Keratinocyte (primary cell): ENCODE measurements at regions not wholly inside any gene's neighbourhood (a gene's known extent, or its start where the extent isn't known, plus 50 kb on each side); places are given as distances from the start of the nearest gene placed in this dataset.

Source experiments
- DNase-seq: peaks from one replicate; pipeline ENCODE4 v3.0.0-alpha.2; 2011; ENCODE audit warnings: low read depth, missing footprints, low spot score
- FAIRE-seq: peaks from 2 replicates; lab custom pipeline; 2011; peaks lifted over from hg19 to GRCh38; lab: Jason Lieb, UNC
- H2AFZ ChIP-seq: 2 replicates; pipeline ENCODE4 v1.6.0; 2012; ENCODE audit warnings: low read length, control low read depth, inconsistent platforms; ENCODE audit not compliant: control insufficient read depth
- H3K27ac ChIP-seq: 2 replicates; pipeline ENCODE4 v1.5.1; 2011; ENCODE audit warnings: low read length; ENCODE audit not compliant: control insufficient read depth, insufficient read depth
- H3K27me3 ChIP-seq: 3 replicates; pipeline ENCODE4 v1.6.0; 2011; ENCODE audit warnings: low read length; ENCODE audit not compliant: control insufficient read depth, insufficient read depth; ENCODE audit errors: extremely low read depth
- H3K36me3 ChIP-seq, 2 experiments: 2 replicates in 1 of 2; 3 replicates in 1 of 2; pipeline ENCODE4 v1.5.1; 2011; ENCODE audit warnings: low read length in 2 of 2, mild to moderate bottlenecking in 1 of 2; ENCODE audit not compliant: control insufficient read depth in 2 of 2, insufficient read depth in 2 of 2; ENCODE audit errors: extremely low read depth in 1 of 2
- H3K4me1 ChIP-seq: 3 replicates; pipeline ENCODE4 v1.5.1; 2011; ENCODE audit warnings: low read length; ENCODE audit not compliant: control insufficient read depth, insufficient read depth; ENCODE audit errors: extremely low read depth
- H3K4me2 ChIP-seq: 3 replicates; pipeline ENCODE4 v1.6.0; 2011; ENCODE audit warnings: low read depth, low read length; ENCODE audit not compliant: control insufficient read depth, insufficient read depth; ENCODE audit errors: extremely low read depth
- H3K4me3 ChIP-seq, 3 experiments: fragments of 200-600 bp in 1 of 3; sonication (generic) in 1 of 3; 2 replicates in 2 of 3; 3 replicates in 1 of 3; pipeline ENCODE4 v1.5.1; 2011 to 2016; ENCODE audit warnings: low read length in 3 of 3, mild to moderate bottlenecking in 3 of 3, control low read depth in 2 of 3, inconsistent platforms in 1 of 3, low read depth in 1 of 3, mixed read lengths in 1 of 3, mixed run types in 1 of 3, moderate library complexity in 1 of 3; ENCODE audit not compliant: control insufficient read depth in 2 of 3, insufficient read depth in 2 of 3; ENCODE audit errors: extremely low read depth in 1 of 3
- H3K79me2 ChIP-seq: 2 replicates; pipeline ENCODE4 v1.6.0; 2012; ENCODE audit warnings: low read length; ENCODE audit not compliant: control insufficient read depth, insufficient read depth
- H3K9ac ChIP-seq: 3 replicates; pipeline ENCODE4 v1.6.0; 2011; ENCODE audit warnings: low read length; ENCODE audit not compliant: control insufficient read depth, insufficient read depth; ENCODE audit errors: extremely low read depth
- H3K9me1 ChIP-seq: 3 replicates; pipeline ENCODE4 v1.6.0; 2011; ENCODE audit warnings: low read length; ENCODE audit not compliant: control insufficient read depth, insufficient read depth; ENCODE audit errors: extremely low read depth
- H3K9me3 ChIP-seq: 2 replicates; pipeline ENCODE4 v1.5.1; 2012; ENCODE audit warnings: low read depth, low read length; ENCODE audit not compliant: control insufficient read depth
- H4K20me1 ChIP-seq: 3 replicates; pipeline ENCODE4 v1.6.0; 2011; ENCODE audit warnings: low read length; ENCODE audit not compliant: control insufficient read depth, insufficient read depth; ENCODE audit errors: extremely low read depth
- EZH2 ChIP-seq: IDR thresholded peaks from one replicate; pipeline ENCODE4 v1.6.1; 2012; ENCODE audit warnings: inconsistent platforms, mild to moderate bottlenecking, low read length, moderate library complexity
- dilution Hi-C: fragments of 300-500 bp; cut with MboI; formaldehyde crosslinking; loops from one replicate; pipeline ENCODE4 v1.7.0; 2020; ENCODE audit warnings: low sequenced_read_pairs; ENCODE audit not compliant: extremely low pct_ligation_motif_present
- TF ChIP-seq, protein P1 (sequence below), 3 experiments: IDR thresholded peaks in 1 of 3; conservative IDR thresholded peaks in 1 of 3; optimal IDR thresholded peaks in 1 of 3; 2 replicates in 2 of 3; 3 replicates in 1 of 3; pipeline versions ENCODE3 to v1.5.1; 2011; ENCODE audit warnings: low read length in 3 of 3, mild to moderate bottlenecking in 3 of 3, moderate library complexity in 2 of 3, control low read depth in 1 of 3, inconsistent platforms in 1 of 3; ENCODE audit not compliant: insufficient read depth in 2 of 3; ENCODE audit errors: extremely low read depth in 1 of 3

GRCh38 chr1:4164965-4165364 lies 264.9 kb upstream of the C1orf174 start:
- Histone ChIP-seq H3K4me3 (no peak overlapping the region), H3K36me3 (no peaks in the 10 kb centered on the region), H3K79me2 (no peaks in the 10 kb centered on the region), H3K27ac (no peak overlapping the region), H3K9ac (no peak overlapping the region), H4K20me1 (no peaks in the 10 kb centered on the region), H3K4me2 (no peak overlapping the region), H3K9me3 (peaks cover 9% of the 10 kb centered on the region), H3K27me3 (no peaks in the 10 kb centered on the region), H3K9me1 (no peaks in the 10 kb centered on the region), H3K4me1 (no peaks in the 10 kb centered on the region), H2AFZ (no peak overlapping the region)
- dilution Hi-C loops = no loop called here
- no peak for DNase-seq
- TF ChIP-seq, protein P1, sequence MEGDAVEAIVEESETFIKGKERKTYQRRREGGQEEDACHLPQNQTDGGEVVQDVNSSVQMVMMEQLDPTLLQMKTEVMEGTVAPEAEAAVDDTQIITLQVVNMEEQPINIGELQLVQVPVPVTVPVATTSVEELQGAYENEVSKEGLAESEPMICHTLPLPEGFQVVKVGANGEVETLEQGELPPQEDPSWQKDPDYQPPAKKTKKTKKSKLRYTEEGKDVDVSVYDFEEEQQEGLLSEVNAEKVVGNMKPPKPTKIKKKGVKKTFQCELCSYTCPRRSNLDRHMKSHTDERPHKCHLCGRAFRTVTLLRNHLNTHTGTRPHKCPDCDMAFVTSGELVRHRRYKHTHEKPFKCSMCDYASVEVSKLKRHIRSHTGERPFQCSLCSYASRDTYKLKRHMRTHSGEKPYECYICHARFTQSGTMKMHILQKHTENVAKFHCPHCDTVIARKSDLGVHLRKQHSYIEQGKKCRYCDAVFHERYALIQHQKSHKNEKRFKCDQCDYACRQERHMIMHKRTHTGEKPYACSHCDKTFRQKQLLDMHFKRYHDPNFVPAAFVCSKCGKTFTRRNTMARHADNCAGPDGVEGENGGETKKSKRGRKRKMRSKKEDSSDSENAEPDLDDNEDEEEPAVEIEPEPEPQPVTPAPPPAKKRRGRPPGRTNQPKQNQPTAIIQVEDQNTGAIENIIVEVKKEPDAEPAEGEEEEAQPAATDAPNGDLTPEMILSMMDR (optimal IDR thresholded peaks at IDR 0.05 in 1 of 3, IDR thresholded peaks at IDR 0.05 in 1 of 3, conservative IDR thresholded peaks at IDR 0.05 in 1 of 3; ENCODE audit: extremely low read depth in 1 of 3, insufficient read depth in 2 of 3, low read length in 3 of 3) = no peak
- no peak for TF ChIP-seq EZH2
- no peak for FAIRE-seq

DNA sequence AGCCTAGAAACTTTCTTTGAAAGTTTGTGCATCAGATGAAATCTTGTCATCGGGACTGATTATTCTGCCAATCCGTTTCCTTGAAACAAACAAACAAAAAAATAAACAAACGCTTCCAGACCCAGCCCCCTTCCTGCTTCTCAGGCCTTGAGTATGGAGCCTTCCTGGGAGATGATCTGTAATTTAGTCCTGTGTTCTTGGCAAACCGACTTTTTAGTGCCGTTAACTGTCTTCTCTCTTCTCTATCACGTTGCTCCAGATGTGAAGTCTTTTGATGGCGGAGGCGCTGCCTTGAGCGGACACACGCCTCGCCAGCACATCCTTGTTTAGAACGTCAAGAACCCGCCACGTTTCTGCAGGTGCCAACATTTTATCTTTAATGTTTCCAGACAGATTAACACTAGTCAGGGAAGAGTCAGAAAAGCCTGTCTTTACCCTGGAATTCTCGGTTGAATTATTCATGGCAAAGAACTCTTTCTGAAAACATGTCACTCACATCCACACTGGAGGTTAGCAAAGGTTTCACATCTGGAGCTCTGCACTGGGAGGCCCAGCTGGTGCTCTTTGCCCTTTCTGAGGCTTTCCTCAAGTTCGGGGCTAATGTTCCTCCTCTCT lies 265.7 kb upstream of the C1orf174 start:
- Histone ChIP-seq H3K79me2 (no peaks in the 10 kb centered on the region), H3K9me3 (peaks cover 6% of the 10 kb centered on the region), H3K9ac (no peak overlapping the region), H3K4me2 (no peak overlapping the region), H3K27me3 (no peaks in the 10 kb centered on the region), H4K20me1 (no peaks in the 10 kb centered on the region), H3K36me3 (no peaks in the 10 kb centered on the region), H3K4me3 (no peak overlapping the region), H3K9me1 (no peaks in the 10 kb centered on the region), H3K27ac (no peak overlapping the region), H3K4me1 (no peaks in the 10 kb centered on the region), H2AFZ (no peak overlapping the region)
- no peak for DNase-seq
- no peak for FAIRE-seq
- dilution Hi-C loops = no loop called here
- TF ChIP-seq, protein P1 (optimal IDR thresholded peaks at IDR 0.05 in 1 of 3, IDR thresholded peaks at IDR 0.05 in 1 of 3, conservative IDR thresholded peaks at IDR 0.05 in 1 of 3; ENCODE audit: extremely low read depth in 1 of 3, insufficient read depth in 2 of 3, low read length in 3 of 3) = no peak
- TF ChIP-seq EZH2 = no peak
